GM21360 (cell line): ENCODE measurements at regions not wholly inside any gene's neighbourhood (a gene's known extent, or its start where the extent isn't known, plus 50 kb on each side); places are given as distances from the start of the nearest gene placed in this dataset.

Experiments used
- ATAC-seq: cut with Tn5 transposase; IDR thresholded peaks from one replicate; pipeline ENCODE4 v1.9.1; 2021; ENCODE audit warnings: mild to moderate bottlenecking, moderate library complexity; ENCODE audit not compliant: unreplicated experiment

GRCh38 chr18:5646739-5647138, 102.9 kb upstream of the EPB41L3 start:
- ATAC-seq, result no peak

DNA sequence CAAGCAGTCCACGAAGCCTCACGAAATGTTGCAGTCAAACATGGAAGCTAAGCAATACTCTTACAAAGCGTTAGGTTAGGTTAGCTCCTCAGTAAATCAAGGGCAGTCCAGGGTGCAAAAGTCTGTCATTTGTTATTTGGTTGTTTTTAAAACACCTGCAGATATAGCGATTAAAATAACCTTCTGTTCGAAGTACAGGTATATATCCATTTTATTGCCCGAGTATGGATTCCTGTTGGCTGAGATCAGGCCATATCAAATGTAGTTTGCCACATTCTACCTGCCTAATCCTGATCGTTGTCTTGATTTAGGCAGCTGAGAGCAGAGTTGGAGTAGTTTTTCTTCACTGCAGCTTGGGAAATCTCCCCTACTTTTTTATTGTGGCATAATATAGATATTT, 99.5 kb upstream of the EPB41L3 start:
- ATAC-seq, result no peak

- no peak for ATAC-seq
Observed at GRCh38 chr18:5640939-5641338, 97.1 kb upstream of the EPB41L3 start.

DNA sequence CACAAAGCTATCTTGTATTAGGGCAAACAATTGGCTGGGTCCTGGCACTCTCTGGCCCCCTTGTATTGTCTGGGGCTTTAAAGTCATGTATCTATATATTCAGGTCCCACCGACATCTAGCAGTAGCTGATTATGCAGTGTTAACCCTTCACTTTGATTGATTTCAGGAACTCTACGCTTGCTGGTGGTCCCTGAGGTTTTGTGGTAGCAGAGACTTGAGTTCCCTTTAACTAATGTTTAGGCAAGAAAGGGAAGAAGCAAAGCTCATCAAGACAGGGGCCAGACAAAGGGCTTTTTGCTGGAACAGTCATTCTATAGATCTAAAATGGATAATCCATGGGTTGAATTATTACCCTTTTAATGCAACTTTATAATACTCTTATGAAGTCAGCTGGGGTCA, 95.3 kb upstream of the EPB41L3 start:
- no peak for ATAC-seq

- ATAC-seq, result no peak
Observed at GRCh38 chr18:5632041-5632440, 88.2 kb upstream of the EPB41L3 start.

GRCh38 chr18:5630900-5631413, 87.2 kb upstream of the EPB41L3 start:
- no peak for ATAC-seq

DNA sequence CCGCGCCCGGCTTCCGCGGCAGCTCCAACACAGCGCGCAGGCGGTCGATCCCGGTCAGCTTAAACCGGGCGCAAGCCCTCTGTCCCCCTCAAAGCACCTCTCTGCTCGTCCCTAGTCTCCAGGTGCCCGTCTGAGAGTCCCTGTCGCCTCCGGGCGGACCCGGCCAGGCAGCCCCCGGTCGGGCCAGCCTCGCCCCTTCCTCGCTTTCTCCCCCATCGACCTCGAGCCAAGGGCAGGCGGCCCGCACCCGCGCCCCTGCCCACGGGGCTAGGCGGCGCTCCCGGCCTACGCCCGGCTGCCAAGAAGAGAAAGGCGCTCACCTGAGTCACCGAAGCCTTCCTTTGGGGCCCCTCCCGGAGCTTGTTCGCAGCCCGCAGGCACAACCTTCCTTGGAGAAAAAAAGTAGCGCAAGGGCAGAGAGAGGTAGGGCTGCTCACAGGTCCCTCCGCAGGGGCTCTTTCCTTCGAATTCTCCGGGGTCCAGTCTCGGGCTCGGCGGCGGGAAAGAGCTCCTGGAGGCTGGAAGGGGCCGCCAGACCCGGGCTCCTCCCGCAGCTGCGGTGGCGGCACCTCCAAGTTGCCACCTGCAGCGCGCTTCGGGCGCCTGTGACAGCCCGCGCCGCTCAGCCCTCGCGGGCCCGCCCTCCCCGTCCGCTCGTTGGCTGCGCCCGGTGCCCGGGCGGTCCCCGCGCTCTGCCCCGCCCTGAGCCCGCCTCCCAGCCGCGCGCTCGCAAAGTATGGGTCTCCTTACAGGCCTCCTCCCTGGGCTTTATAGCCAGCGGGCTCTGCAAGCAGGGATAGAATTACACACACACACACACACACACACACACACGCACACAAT, 86.5 kb upstream of the EPB41L3 start:
- peak; percentile 93 for ATAC-seq

- ATAC-seq, result no peak
Observed at GRCh38 chr18:5628512-5629255, 84.9 kb upstream of the EPB41L3 start.

DNA sequence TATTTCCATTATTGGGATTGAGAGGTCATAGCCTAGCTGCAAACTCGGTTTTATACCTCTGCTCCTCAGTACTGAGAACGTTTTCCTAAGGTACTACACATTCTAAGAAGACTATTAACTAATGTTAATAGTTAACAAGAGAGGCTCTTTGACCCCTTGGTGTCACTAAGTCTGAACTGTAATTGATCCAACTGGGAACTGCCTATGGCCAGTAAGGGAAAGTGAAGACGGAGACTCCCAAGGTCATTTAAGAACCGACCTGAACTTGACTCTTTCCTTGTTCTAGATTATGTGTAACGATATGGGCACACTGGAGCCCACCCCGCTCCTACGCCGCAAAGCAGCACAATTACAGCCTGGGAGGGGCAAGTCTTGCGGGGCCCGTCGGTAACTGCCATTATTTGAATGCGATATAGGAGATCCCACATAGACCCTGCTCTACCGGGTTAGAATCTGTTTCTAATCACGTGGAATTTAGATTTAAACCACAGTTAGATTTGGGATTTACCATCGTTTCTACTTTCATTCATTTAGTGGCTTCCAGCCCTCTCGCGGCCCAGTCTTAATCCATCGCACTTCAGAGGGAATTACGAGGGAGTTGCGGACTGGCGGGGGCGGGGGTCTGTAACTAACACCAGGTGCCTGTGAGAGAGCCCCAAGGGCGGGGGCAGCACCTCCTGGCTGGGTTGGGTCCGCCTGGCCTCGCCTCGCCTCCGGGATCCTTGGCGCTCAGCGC, 84.1 kb upstream of the EPB41L3 start:
- no peak for ATAC-seq

- ATAC-seq, result no peak
Observed at GRCh38 chr18:5626130-5626880, 82.5 kb upstream of the EPB41L3 start.

DNA sequence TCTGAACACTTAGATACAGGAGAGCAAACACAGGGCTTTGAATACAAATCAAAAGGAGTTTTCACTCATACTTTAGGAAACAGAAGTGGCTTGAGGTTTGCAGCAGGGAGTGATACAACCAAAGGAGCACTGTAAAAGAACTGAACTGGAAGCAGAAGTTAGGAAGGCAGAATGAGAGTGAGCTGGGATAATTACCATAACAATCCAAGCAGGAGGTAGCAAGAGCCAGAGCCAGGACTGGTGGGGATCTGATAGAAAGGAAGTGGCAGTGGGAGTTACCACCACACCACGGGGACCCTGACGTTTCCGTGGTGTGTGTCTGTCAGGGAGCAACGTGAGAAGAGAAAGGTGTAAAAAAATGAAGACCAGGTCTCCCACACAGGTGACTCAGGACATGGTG, 81.3 kb upstream of the EPB41L3 start:
- no peak for ATAC-seq

GRCh38 chr18:5622905-5623304, 79.1 kb upstream of the EPB41L3 start:
- ATAC-seq, result no peak

GRCh38 chr18:5620289-5620688, 76.5 kb upstream of the EPB41L3 start:
- ATAC-seq, result no peak

GRCh38 chr18:5619376-5619775, 75.6 kb upstream of the EPB41L3 start:
- no peak for ATAC-seq

GRCh38 chr18:5618047-5618688, 74.4 kb upstream of the EPB41L3 start:
- no peak for ATAC-seq

GRCh38 chr18:5611221-5611620, 67.4 kb upstream of the EPB41L3 start:
- ATAC-seq, result no peak

DNA sequence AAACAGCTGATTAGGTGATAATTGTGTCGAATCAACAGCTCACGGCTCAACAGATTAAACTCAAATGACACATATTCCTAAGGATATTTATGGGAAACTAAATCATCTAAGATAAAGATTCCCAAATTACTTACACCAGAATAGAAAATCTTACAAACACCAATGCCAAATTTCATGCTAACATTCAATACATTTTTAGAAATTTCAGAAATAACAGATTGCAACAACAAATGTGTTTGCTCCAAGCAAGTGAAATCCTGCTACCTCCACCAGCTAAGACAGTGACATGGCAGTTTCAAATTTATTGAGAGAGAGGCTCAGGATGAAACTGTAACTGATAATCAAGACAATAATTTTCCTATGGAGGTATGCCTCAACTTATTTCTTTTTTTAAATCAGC, 65.0 kb upstream of the EPB41L3 start:
- no peak for ATAC-seq

DNA sequence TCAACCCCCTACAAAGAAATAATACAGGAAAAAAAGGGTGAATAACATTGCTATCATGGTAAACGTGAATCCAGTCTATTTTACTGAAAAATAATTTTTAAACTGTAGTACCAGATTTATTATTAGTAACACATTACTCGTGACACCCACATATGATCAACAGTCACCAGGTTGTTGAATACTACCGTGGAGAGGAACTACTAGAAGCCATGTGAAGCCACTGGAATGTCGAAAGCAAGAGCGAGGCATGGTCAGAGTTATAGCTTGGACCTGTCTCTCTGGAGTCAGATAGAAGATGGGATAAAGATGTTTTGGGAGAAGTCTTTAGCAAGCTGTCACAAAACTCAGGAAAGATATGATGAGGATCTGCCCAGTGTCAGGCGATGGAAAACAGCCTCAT, 63.2 kb upstream of the EPB41L3 start:
- no peak for ATAC-seq

- ATAC-seq, result no peak
Observed at GRCh38 chr18:5604778-5605177, 61.0 kb upstream of the EPB41L3 start.

DNA sequence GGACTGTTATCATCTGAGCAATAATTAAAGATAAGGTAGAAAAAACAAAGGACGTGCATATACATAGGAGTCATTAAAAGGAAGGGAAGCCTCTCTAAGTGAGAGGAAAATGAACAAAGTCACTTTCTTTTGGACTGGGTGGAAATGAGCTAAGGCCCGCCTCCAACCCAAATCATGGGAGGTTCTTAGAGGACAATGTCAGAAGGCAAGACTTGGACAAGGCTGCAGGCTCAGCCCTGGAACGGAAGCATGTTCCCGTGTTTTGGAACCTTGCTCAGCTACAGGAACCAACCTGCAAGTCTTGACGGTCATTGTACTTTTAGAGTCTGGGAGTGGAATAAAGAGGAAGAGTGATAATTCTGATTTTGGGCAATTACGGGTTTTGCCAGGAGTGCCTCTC, 59.4 kb upstream of the EPB41L3 start:
- no peak for ATAC-seq
